Activated CD8-positive, alpha-beta T cell treated with anti-CD3 and anti-CD28 coated beads for 36 hours (primary cell): ENCODE measurements at regions not wholly inside any gene's neighbourhood (a gene's known extent, or its start where the extent isn't known, plus 50 kb on each side); places are given as distances from the start of the nearest gene placed in this dataset.
"Not testable (repeated sequence)": the region's sequence is repeated elsewhere in the genome, so short reads cannot be mapped to it uniquely, and the experiment has no call there.

Source experiments
- ATAC-seq: fragments of 200-7000 bp; cut with Tn5 transposase; one replicate; pipeline ENCODE4 v1.10.0; 2021; ENCODE audit warnings: mild to moderate bottlenecking, moderate library complexity
- CTCF ChIA-PET: fragments of 350-600 bp; sonication (Branson Sonifier 250); formaldehyde crosslinking; loops from one replicate; lab custom pipeline; 2021; ENCODE audit warnings: antibody characterized with exemption; lab: Charles Lee
- POLR2A ChIA-PET: fragments of 350-600 bp; sonication (Branson Sonifier 250); formaldehyde crosslinking; loops from one replicate; lab custom pipeline; 2021; ENCODE audit warnings: antibody characterized with exemption; lab: Charles Lee
- DNase-seq: peaks from one replicate; pipeline ENCODE4 v3.0.0-alpha.2; 2020
- H3K27ac Mint-ChIP-seq: one replicate; pipeline ENCODE4 v1.8.0; 2021; ENCODE audit warnings: mild to moderate bottlenecking, mixed read lengths
- H3K27me3 Mint-ChIP-seq: one replicate; pipeline ENCODE4 v1.8.0; 2021; ENCODE audit warnings: mixed read lengths
- H3K36me3 Mint-ChIP-seq: one replicate; pipeline ENCODE4 v1.8.0; 2021; ENCODE audit warnings: low read depth, mixed read lengths
- H3K4me1 Mint-ChIP-seq: one replicate; pipeline ENCODE4 v1.8.0; 2021; ENCODE audit warnings: low read depth, mixed read lengths
- H3K4me3 Mint-ChIP-seq: one replicate; pipeline ENCODE4 v1.8.0; 2021; ENCODE audit warnings: mild to moderate bottlenecking, moderate library complexity, mixed read lengths
- H3K9me3 Mint-ChIP-seq: one replicate; pipeline ENCODE4 v1.8.0; 2021; ENCODE audit warnings: mixed read lengths
- intact Hi-C: fragments of 100-400 bp; cut with micrococcal nuclease; formaldehyde crosslinking; loops from one replicate; pipeline ENCODE4 v1.10.0; 2022
- TF ChIP-seq, protein P1 (sequence below): fragments of 200-600 bp; IDR thresholded peaks from one replicate; pipeline ENCODE4 v1.8.0; 2022; ENCODE audit warnings: antibody characterized with exemption, mild to moderate bottlenecking

DNA sequence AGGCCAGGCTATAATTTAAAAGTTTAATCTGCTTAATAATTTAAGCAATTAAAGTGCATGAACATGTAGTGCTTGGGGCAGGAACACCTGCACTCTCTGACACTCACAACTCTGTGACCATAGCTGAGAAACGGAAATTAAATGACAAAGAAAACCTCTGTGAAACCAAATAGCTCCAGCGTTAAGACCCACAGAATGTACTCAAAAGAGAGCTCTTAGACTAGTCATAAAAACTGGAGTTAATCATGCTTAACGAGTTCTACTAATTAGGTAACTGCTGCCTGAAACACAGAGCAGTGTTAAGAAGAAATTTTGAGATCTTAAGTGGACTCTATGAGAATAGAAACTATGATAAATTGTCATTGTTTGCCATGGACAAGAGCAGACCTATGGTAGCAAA lies 174.4 kb upstream of the SPIN4 start:
- no peak for ATAC-seq
- POLR2A ChIA-PET = no interaction called here
- Mint-ChIP-seq H3K4me3 (no peak overlapping the region), H3K9me3 (peaks cover 4% of the 10 kb centered on the region), H3K36me3 (peaks cover 20% of the 10 kb centered on the region), H3K4me1 (peaks cover 4% of the 10 kb centered on the region), H3K27me3 (no peaks in the 10 kb centered on the region), H3K27ac (no peak overlapping the region)
- TF ChIP-seq, protein P1, sequence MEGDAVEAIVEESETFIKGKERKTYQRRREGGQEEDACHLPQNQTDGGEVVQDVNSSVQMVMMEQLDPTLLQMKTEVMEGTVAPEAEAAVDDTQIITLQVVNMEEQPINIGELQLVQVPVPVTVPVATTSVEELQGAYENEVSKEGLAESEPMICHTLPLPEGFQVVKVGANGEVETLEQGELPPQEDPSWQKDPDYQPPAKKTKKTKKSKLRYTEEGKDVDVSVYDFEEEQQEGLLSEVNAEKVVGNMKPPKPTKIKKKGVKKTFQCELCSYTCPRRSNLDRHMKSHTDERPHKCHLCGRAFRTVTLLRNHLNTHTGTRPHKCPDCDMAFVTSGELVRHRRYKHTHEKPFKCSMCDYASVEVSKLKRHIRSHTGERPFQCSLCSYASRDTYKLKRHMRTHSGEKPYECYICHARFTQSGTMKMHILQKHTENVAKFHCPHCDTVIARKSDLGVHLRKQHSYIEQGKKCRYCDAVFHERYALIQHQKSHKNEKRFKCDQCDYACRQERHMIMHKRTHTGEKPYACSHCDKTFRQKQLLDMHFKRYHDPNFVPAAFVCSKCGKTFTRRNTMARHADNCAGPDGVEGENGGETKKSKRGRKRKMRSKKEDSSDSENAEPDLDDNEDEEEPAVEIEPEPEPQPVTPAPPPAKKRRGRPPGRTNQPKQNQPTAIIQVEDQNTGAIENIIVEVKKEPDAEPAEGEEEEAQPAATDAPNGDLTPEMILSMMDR = no peak
- DNase-seq = no peak
- CTCF ChIA-PET = no interaction called here
- intact Hi-C loops = no loop called here

DNA sequence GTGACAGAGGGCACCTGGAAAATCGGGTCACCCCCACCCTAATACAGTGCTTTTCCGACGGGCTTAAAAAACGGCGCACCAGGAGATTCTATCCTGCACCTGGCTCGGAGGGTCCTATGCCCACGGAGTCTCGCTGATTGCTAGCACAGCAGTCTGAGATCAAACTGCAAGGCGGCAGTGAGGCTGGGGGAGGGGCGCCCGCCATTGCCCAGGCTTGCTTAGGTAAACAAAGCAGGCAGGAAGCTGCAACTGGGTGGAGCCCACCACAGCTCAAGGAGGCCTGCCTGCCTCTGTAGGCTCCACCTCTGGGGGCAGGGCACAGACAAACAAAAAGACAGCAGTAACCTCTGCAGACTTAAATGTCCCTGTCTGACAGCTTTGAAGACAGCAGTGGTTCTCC lies 168.2 kb upstream of the SPIN4 start:
- CTCF ChIA-PET, intact Hi-C loops, H3K27ac Mint-ChIP-seq, H3K4me3 Mint-ChIP-seq, H3K36me3 Mint-ChIP-seq, POLR2A ChIA-PET, H3K9me3 Mint-ChIP-seq, ATAC-seq, H3K4me1 Mint-ChIP-seq, H3K27me3 Mint-ChIP-seq, DNase-seq: not testable (repeated sequence)

DNA sequence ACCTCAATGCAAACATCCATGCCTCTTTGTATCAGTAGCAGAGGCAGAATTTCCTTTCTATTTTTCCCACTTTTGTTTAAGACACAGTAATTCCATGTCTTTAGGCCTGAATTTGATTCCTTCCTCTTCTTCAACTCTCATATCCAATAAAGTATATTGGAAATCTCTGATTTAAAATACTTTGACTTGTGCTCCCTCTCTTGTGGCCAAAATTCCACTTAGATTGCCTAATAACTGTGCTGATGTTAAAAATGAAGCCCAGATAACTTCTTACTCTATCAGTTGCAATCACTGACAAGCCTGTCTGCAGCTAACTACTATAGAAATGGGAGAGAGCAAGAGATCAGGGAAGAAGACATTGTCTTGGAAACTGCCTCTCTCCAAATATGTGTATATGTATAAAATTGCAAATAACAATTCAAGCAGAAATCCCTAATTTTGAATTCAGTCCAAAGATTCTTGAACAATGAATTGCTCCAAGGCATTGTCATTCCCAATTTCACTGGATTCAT lies 163.5 kb upstream of the SPIN4 start:
- no peaks in the 10 kb centered on the region for H3K9me3 Mint-ChIP-seq
- POLR2A ChIA-PET = no interaction called here
- intact Hi-C loops = no loop called here
- CTCF ChIA-PET = no interaction called here
- H3K36me3 Mint-ChIP-seq = no peaks in the 10 kb centered on the region
- ATAC-seq = no peak
- H3K27ac Mint-ChIP-seq = no peak overlapping the region
- no peak for DNase-seq
- TF ChIP-seq, protein P1 = no peak
- H3K4me3 Mint-ChIP-seq = no peak overlapping the region
- no peaks in the 10 kb centered on the region for H3K27me3 Mint-ChIP-seq
- H3K4me1 Mint-ChIP-seq = peaks cover 6% of the 10 kb centered on the region

DNA sequence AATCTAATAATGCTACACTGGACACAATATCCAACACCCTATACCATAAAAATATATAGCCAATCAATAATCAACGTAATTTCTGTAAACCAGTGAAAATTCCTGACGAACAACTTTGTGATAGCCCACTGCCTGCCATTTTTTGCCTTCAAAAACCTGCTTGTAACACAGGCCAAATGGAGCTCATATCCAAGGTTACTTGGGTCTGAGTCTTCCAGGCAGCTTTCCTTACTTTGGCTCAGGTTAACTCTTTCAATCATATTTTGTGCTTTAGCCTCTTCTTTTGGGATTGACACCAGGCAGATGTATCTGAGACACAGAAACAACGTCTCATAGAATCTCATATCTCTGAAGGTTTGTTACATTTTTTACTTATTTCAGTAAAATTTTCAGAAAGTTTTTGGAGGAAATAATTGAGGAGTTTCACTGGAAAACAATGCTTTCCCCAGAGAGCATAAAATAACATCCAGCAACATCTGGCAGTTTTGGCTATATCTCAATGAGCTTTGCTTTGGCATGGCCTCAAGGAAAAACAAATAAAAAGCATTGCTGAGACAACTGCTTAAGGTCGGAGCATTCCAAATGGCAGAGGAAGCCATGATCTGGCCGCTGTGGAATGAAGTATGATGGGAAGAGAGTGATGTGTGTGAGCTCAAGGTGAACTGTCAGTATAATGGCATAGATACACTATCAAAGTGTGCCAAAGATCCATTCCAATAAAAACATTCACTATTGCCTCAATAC lies 162.9 kb upstream of the SPIN4 start:
- POLR2A ChIA-PET = no interaction called here
- intact Hi-C loops = no loop called here

DNA sequence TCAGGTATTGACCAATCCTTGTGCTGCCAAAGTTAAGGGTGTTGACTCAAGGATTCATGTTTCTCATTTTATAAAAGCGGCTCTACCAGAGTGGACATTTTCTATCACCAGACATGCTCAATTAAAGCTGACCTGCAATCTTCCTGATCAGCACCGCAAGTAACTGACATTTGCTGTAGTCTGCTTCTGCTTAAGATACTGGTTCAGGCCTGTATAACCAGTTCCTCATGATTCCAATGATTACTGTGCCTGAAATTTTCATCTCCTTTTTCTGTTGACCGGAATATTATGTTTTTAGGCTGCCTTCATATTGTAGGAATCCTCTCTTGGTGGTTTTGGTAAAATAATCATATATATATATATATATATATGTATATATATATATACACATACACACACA lies 160.2 kb upstream of the SPIN4 start:
- POLR2A ChIA-PET = no interaction called here
- ATAC-seq = no peak

More for the DNA sequence above, 162.9 kb upstream of the SPIN4 start:
- Mint-ChIP-seq H3K27ac (no peak overlapping the region), H3K9me3 (no peaks in the 10 kb centered on the region), H3K36me3 (no peaks in the 10 kb centered on the region), H3K4me3 (no peak overlapping the region), H3K4me1 (peaks cover 8% of the 10 kb centered on the region), H3K27me3 (no peaks in the 10 kb centered on the region)
- no peak for ATAC-seq
- CTCF ChIA-PET = no interaction called here
- TF ChIP-seq, protein P1 = no peak
- DNase-seq = no peak

More for the DNA sequence above, 160.2 kb upstream of the SPIN4 start:
- H3K4me3 Mint-ChIP-seq = no peak overlapping the region
- H3K9me3 Mint-ChIP-seq = no peaks in the 10 kb centered on the region
- H3K27me3 Mint-ChIP-seq = no peaks in the 10 kb centered on the region
- TF ChIP-seq, protein P1 = no peak
- no peak for DNase-seq
- peaks cover 6% of the 10 kb centered on the region for H3K4me1 Mint-ChIP-seq
- CTCF ChIA-PET = no interaction called here
- no peaks in the 10 kb centered on the region for H3K36me3 Mint-ChIP-seq
- no peak overlapping the region for H3K27ac Mint-ChIP-seq
- intact Hi-C loops = no loop called here
